ENCODE measurements at regions not wholly inside any gene's neighbourhood (a gene's known extent, or its start where the extent isn't known, plus 50 kb on each side); places are given as distances from the start of the nearest gene placed in this dataset.

GRCh38 chr2:207327513-207327912 is 161.8 kb upstream of the KLF7 start:
- no peak for TF ChIP-seq TAF1 (IDR thresholded peaks at IDR 0.05; ENCODE audit: low read depth)
- no peak for TF ChIP-seq REST (IDR thresholded peaks at IDR 0.05; ENCODE audit: low read depth)
- TF ChIP-seq, protein P1, sequence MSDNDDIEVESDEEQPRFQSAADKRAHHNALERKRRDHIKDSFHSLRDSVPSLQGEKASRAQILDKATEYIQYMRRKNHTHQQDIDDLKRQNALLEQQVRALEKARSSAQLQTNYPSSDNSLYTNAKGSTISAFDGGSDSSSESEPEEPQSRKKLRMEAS (IDR thresholded peaks at IDR 0.05), result no peak

Measured in Ishikawa (cell line).